ENCODE measurements at regions not wholly inside any gene's neighbourhood (a gene's known extent, or its start where the extent isn't known, plus 50 kb on each side); places are given as distances from the start of the nearest gene placed in this dataset.
A peak's percentile ranks its signal among the peaks of the same experiment; 100 is the strongest.

- no peak for DNase-seq (ENCODE audit: low spot score)
Measured at GRCh38 chr17:68660302-68660701, 59.1 kb upstream of the FAM20A start.

DNA sequence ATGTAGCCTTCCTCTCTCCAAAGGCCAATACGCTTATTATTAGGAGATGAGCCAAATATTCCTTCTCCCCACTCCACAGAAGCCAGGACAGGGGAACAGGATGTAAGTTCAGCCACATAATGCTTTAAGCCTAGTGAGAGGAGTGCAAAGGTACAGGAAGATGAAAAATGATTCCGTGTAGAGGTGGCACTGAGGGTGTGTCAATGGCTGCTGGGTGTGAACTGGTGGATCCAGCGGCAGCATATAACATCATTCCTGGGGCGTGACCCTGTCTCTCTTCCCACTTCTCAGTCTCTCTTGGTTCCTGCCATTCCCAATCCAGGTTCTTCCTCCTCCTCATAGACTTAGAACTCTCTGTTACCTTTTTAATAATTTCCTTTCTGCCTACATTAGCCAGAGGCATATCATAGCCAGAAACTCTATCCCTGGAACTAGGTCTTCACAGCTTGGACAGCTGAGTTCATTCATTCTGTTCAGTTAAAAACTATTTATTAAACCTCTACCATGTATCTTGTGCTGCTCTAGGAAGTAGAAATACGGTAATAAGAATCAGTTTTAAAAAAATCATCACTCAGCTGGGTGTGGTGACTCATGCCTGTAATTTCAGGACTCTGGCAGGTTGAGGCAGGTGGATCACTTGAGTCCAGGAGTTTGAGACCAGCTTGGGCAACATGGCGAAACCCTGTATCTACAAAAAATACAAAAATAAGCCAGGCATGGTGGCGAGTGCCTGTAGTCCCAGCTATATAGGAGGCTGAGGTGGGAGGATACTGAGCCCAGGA lies 58.0 kb upstream of the FAM20A start:
- DNase-seq (ENCODE audit: low spot score), result peak; percentile 2

- no peak for DNase-seq (ENCODE audit: low spot score)
Measured at GRCh38 chr17:68657576-68657975, 56.4 kb upstream of the FAM20A start.

GRCh38 chr17:68657166-68657565 lies 56.0 kb upstream of the FAM20A start:
- DNase-seq (ENCODE audit: low spot score), result no peak

- no peak for DNase-seq (ENCODE audit: low spot score)
Measured at GRCh38 chr17:68656666-68657065, 55.5 kb upstream of the FAM20A start.
